Activated CD8-positive, alpha-beta T cell treated with anti-CD3 and anti-CD28 coated beads for 36 hours (primary cell): ENCODE measurements at regions not wholly inside any gene's neighbourhood (a gene's known extent, or its start where the extent isn't known, plus 50 kb on each side); places are given as distances from the start of the nearest gene placed in this dataset.

Experiments
- ATAC-seq: fragments of 200-7000 bp; cut with Tn5 transposase; one replicate; pipeline ENCODE4 v1.10.0; 2021; ENCODE audit warnings: mild to moderate bottlenecking, moderate library complexity
- CTCF ChIA-PET: fragments of 350-600 bp; sonication (Branson Sonifier 250); formaldehyde crosslinking; loops from one replicate; lab custom pipeline; 2021; ENCODE audit warnings: antibody characterized with exemption; lab: Charles Lee
- POLR2A ChIA-PET: fragments of 350-600 bp; sonication (Branson Sonifier 250); formaldehyde crosslinking; loops from one replicate; lab custom pipeline; 2021; ENCODE audit warnings: antibody characterized with exemption; lab: Charles Lee
- DNase-seq: peaks from one replicate; pipeline ENCODE4 v3.0.0-alpha.2; 2020
- H3K27ac Mint-ChIP-seq: one replicate; pipeline ENCODE4 v1.8.0; 2021; ENCODE audit warnings: mild to moderate bottlenecking, mixed read lengths
- H3K27me3 Mint-ChIP-seq: one replicate; pipeline ENCODE4 v1.8.0; 2021; ENCODE audit warnings: mixed read lengths
- H3K36me3 Mint-ChIP-seq: one replicate; pipeline ENCODE4 v1.8.0; 2021; ENCODE audit warnings: low read depth, mixed read lengths
- H3K4me1 Mint-ChIP-seq: one replicate; pipeline ENCODE4 v1.8.0; 2021; ENCODE audit warnings: low read depth, mixed read lengths
- H3K4me3 Mint-ChIP-seq: one replicate; pipeline ENCODE4 v1.8.0; 2021; ENCODE audit warnings: mild to moderate bottlenecking, moderate library complexity, mixed read lengths
- H3K9me3 Mint-ChIP-seq: one replicate; pipeline ENCODE4 v1.8.0; 2021; ENCODE audit warnings: mixed read lengths
- intact Hi-C: fragments of 100-400 bp; cut with micrococcal nuclease; formaldehyde crosslinking; loops from one replicate; pipeline ENCODE4 v1.10.0; 2022
- TF ChIP-seq, protein P1 (sequence below): fragments of 200-600 bp; IDR thresholded peaks from one replicate; pipeline ENCODE4 v1.8.0; 2022; ENCODE audit warnings: antibody characterized with exemption, mild to moderate bottlenecking

DNA sequence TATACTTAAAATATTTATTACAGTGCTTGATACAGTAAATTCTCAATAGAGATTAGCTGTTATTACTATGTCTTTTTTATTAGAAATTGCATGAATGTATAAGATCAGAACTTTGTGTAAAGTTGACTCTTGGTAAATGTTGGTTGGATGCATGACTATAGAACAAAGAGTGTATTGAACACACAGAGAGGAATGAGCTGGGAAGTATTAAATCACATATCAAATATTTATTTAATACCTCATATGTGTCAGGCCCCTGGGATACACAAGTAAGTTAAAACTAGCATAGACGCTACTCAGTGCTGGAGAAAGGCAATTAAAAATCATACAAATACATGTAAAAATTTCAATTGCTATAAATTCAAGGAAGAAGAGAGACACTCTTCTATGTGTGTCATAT is 550.7 kb upstream of the TLE4 start:
- no peaks in the 10 kb centered on the region for H3K36me3 Mint-ChIP-seq
- DNase-seq = no peak
- H3K27me3 Mint-ChIP-seq = no peaks in the 10 kb centered on the region
- intact Hi-C loops = no loop called here
- no peak overlapping the region for H3K4me3 Mint-ChIP-seq
- ATAC-seq = no peak
- ChIA-PET CTCF (no interaction called here), POLR2A (no interaction called here)
- TF ChIP-seq, protein P1, sequence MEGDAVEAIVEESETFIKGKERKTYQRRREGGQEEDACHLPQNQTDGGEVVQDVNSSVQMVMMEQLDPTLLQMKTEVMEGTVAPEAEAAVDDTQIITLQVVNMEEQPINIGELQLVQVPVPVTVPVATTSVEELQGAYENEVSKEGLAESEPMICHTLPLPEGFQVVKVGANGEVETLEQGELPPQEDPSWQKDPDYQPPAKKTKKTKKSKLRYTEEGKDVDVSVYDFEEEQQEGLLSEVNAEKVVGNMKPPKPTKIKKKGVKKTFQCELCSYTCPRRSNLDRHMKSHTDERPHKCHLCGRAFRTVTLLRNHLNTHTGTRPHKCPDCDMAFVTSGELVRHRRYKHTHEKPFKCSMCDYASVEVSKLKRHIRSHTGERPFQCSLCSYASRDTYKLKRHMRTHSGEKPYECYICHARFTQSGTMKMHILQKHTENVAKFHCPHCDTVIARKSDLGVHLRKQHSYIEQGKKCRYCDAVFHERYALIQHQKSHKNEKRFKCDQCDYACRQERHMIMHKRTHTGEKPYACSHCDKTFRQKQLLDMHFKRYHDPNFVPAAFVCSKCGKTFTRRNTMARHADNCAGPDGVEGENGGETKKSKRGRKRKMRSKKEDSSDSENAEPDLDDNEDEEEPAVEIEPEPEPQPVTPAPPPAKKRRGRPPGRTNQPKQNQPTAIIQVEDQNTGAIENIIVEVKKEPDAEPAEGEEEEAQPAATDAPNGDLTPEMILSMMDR = no peak
- no peaks in the 10 kb centered on the region for H3K4me1 Mint-ChIP-seq
- no peaks in the 10 kb centered on the region for H3K9me3 Mint-ChIP-seq
- H3K27ac Mint-ChIP-seq = no peak overlapping the region

DNA sequence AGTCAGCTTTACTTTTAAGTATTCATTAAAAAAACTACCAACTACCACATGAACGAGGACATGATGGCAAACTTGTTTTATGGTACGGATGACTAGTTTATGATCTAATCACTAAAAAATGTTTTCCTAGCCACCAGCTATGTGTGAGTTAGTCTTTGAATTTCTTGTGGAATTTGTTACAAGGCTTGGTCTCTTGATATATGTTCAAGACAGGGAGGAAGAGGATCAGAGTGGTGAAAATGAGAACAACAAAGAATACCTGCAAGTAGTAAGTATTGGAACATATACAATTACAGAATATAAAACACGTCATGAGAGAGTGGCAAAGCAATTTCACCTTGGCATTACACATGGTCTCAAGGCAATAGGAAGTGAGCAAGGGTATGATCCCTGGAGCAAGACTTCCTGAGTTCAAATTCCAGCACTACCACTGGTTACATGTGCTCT is 548.6 kb upstream of the TLE4 start:
- CTCF ChIA-PET = no interaction called here
- intact Hi-C loops = no loop called here
- no peaks in the 10 kb centered on the region for H3K4me1 Mint-ChIP-seq
- no peaks in the 10 kb centered on the region for H3K36me3 Mint-ChIP-seq
- H3K27me3 Mint-ChIP-seq = no peaks in the 10 kb centered on the region
- ATAC-seq (no peak), DNase-seq (no peak)
- no peak overlapping the region for H3K27ac Mint-ChIP-seq
- POLR2A ChIA-PET = no interaction called here
- no peak overlapping the region for H3K4me3 Mint-ChIP-seq
- TF ChIP-seq, protein P1 = no peak
- no peaks in the 10 kb centered on the region for H3K9me3 Mint-ChIP-seq

DNA sequence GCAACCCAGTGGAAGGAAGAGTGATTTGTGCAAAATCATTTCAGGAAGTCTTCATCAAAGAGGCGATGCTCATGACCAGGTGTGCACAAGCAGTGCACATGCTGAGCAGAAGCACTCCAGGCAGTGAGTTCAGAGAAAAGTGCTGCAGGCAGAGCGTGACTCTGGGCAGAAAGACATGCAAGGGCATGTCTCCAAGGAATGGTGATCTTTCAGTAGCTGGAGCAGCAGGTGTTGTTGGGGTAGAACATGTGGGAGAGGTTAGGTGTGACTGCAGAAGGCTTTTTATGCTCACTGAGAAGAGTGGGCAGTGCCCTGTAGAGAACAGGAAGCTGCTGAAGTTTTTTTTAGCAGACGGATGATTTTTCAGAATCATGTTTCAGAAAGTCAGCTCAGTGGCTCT is 545.4 kb upstream of the TLE4 start:
- Mint-ChIP-seq H3K27me3 (no peaks in the 10 kb centered on the region), H3K36me3 (no peaks in the 10 kb centered on the region), H3K4me1 (no peaks in the 10 kb centered on the region), H3K27ac (no peak overlapping the region), H3K9me3 (no peaks in the 10 kb centered on the region), H3K4me3 (no peak overlapping the region)
- ATAC-seq (no peak), DNase-seq (no peak)
- TF ChIP-seq, protein P1 = no peak
- ChIA-PET POLR2A (no interaction called here), CTCF (no interaction called here)
- intact Hi-C loops = no loop called here

DNA sequence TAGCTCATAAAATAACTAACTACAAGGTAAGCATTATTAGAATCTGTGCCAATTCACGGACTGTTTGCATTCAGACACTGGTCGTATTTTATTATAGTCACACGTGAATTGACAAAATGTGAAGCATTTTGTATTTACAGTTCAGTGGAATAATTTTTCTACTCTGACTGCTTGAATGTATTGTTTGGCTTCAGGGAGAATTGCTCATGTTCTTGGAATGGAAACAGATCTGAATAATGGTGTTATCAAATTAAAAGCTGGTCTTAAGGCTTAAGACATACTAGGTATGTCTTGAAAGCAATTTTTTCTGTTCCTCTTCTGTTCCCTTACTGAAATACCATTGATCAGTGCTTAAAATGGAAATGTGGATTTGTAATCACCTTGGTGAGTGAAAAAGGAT is 543.7 kb upstream of the TLE4 start:
- ChIA-PET CTCF (interaction anchor here (0.6 kb wide), 1 partner anchor 440 kb away, joined by 3 read pairs; no protein-coding TSS in a partner anchor), POLR2A (no interaction called here)
- Mint-ChIP-seq H3K36me3 (no peaks in the 10 kb centered on the region), H3K4me1 (no peaks in the 10 kb centered on the region), H3K9me3 (no peaks in the 10 kb centered on the region), H3K4me3 (no peak overlapping the region), H3K27me3 (peaks cover 2% of the 10 kb centered on the region), H3K27ac (no peak overlapping the region)
- DNase-seq (no peak), ATAC-seq (no peak)
- TF ChIP-seq, protein P1 = no peak
- intact Hi-C loops = no loop called here

DNA sequence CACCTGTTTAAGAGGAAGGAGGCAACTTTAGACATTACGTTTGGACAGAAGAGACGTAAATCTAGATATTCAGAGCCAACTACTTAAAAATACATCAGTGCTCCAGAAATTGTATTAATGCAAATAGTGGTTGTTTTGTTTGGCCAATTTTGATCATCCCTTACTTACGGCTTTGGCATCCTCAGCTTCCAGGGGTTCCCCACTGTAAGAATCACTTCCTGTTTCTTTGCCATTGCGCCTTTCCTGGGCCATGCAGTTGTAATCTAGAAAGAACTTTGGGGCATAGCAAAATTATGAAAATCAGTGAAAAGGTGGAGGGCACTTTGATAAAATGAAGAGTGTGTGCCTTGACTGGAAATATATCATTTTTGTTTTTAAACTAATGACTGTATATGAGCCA is 537.2 kb upstream of the TLE4 start:
- Mint-ChIP-seq H3K9me3 (no peaks in the 10 kb centered on the region), H3K27me3 (peaks cover 2% of the 10 kb centered on the region), H3K4me3 (no peak overlapping the region), H3K27ac (no peak overlapping the region), H3K36me3 (no peaks in the 10 kb centered on the region), H3K4me1 (no peaks in the 10 kb centered on the region)
- TF ChIP-seq, protein P1 = no peak
- ChIA-PET POLR2A (no interaction called here), CTCF (no interaction called here)
- intact Hi-C loops = no loop called here
- no peak for ATAC-seq
- no peak for DNase-seq
